ENCODE measurements at regions not wholly inside any gene's neighbourhood (a gene's known extent, or its start where the extent isn't known, plus 50 kb on each side); places are given as distances from the start of the nearest gene placed in this dataset.

DNA sequence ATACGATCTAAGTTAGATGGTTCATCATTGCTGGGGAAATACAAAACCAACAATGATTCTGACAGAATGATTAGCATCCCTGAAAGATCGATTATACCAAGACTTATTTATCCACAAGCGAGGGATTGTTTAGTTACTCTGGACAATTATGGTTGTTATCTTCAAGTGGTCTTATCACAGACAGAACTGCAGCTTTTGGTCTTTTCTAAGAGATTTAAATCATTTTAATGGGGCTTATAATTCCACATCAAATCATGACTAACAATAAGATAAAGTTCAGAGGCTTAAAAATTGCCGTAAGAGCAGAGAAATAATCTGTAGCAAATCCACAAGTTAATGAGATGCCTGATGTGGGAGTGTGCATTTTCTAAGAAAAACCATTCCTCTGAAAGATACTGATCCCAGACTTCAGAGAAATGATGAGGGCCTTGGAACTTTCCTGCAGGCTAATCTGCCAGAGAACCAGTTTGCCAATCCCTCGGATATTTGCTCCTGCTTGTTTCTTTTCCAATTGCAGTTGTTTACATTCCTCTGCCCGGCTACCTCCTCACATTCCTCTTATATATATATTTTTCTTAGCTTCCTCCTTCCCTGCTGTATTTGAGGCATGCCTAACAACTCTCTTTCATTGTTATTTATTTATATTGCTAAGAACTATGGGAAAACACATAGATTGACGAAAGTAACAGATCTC lies 134.8 kb downstream of the BACH1 start:
- TF ChIP-seq EZH2 (IDR thresholded peaks at IDR 0.05; ENCODE audit: borderline replicate concordance, low read length) = no peak
- TF ChIP-seq, protein P1, sequence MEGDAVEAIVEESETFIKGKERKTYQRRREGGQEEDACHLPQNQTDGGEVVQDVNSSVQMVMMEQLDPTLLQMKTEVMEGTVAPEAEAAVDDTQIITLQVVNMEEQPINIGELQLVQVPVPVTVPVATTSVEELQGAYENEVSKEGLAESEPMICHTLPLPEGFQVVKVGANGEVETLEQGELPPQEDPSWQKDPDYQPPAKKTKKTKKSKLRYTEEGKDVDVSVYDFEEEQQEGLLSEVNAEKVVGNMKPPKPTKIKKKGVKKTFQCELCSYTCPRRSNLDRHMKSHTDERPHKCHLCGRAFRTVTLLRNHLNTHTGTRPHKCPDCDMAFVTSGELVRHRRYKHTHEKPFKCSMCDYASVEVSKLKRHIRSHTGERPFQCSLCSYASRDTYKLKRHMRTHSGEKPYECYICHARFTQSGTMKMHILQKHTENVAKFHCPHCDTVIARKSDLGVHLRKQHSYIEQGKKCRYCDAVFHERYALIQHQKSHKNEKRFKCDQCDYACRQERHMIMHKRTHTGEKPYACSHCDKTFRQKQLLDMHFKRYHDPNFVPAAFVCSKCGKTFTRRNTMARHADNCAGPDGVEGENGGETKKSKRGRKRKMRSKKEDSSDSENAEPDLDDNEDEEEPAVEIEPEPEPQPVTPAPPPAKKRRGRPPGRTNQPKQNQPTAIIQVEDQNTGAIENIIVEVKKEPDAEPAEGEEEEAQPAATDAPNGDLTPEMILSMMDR (conservative IDR thresholded peaks at IDR 0.05 in 1 of 2, IDR thresholded peaks at IDR 0.05 in 1 of 2; ENCODE audit: extremely low read depth in 1 of 2, insufficient read depth in 1 of 2, low read depth in 1 of 2, low read length in 2 of 2) = no peak

Data from mammary epithelial cell (primary cell).